SK-N-MC (cell line): ENCODE measurements at regions not wholly inside any gene's neighbourhood (a gene's known extent, or its start where the extent isn't known, plus 50 kb on each side); places are given as distances from the start of the nearest gene placed in this dataset.

Source experiments
- EZH2 ChIP-seq: fragments of 200-600 bp; sonication (generic); IDR thresholded peaks from one replicate; pipeline ENCODE4 v1.6.1; 2017; ENCODE audit warnings: antibody characterized with exemption
- FOXP2 ChIP-seq: optimal IDR thresholded peaks from 2 replicates; pipeline ENCODE3; 2011; ENCODE audit warnings: mild to moderate bottlenecking, moderate library complexity; ENCODE audit not compliant: insufficient read depth; ENCODE audit errors: extremely low read length, control extremely low read depth
- POLR2AphosphoS5 ChIP-seq: IDR thresholded peaks from 2 replicates; pipeline ENCODE4 v1.6.1; 2012; ENCODE audit warnings: mild to moderate bottlenecking, low read depth, low read length, borderline replicate concordance

GRCh38 chr13:97535614-97536013, 101.6 kb downstream of the RAP2A start:
- TF ChIP-seq EZH2 (no peak), POLR2AphosphoS5 (no peak), FOXP2 (no peak)
